HG03565 (cell line): ENCODE measurements at regions not wholly inside any gene's neighbourhood (a gene's known extent, or its start where the extent isn't known, plus 50 kb on each side); places are given as distances from the start of the nearest gene placed in this dataset.

Experiments used
- ATAC-seq: cut with Tn5 transposase; IDR thresholded peaks from one replicate; pipeline ENCODE4 v1.9.1; 2021; ENCODE audit warnings: mild to moderate bottlenecking, moderate library complexity; ENCODE audit not compliant: unreplicated experiment

- ATAC-seq, result no peak
Observed at GRCh38 chr11:80146232-80146631, 705.4 kb upstream of the TENM4 start.

GRCh38 chr11:80144897-80145594 lies 704.2 kb upstream of the TENM4 start:
- ATAC-seq, result no peak

DNA sequence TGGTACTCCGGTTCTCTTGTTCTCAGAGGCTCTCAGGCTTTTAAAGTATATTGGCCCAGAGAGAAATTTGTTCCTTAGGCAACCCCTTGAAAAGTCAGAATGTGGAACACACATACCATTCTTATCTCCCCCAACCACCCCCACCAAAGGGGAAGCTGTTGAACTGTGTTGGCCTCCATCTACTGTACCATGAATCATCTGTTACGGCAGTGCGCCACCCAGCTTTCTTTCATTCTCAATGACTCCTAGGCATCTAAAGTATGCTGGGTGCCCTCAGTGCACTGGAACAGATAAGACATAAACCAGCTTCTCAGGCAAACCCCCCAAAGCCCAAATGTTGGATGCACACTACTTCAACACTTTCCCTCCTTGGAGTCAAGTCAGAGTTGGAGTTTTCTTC lies 696.2 kb upstream of the TENM4 start:
- no peak for ATAC-seq

DNA sequence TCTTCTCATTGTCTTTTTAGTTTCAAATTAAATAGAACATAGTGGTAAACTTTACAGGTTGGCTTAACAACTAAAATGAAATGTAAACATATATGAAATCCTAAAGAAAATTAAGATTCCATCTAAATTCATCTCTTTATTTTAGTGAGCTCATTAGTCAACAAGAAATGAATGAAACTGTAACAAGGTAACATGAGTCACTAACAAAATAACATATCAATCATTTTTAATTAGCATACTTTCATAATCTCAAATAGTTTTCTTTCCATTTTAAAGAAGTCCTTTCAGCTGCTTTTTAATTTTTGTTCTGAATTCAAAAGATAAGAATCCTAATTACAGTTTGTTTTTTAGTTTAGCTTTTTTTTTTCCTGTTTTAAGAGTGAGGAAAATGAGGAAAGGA lies 688.6 kb upstream of the TENM4 start:
- no peak for ATAC-seq

DNA sequence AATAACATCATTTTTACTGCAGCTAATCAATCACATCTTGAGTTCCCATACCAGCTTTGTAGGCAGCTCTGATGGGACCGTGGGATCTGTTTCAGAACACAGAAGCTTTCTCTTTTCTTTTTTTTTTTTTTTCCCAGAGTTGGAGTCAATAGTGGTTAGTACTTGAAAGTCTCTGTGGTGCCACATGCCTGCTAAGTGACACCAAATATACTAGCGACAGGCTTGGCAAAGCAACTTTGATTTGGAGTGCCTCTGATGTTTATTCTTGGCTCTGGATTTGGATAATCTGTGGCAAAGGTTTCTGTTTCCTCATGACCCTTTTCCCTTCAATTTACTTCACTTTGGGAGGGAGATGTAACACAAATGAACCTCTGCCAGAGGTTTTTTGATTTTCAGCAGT lies 681.4 kb upstream of the TENM4 start:
- ATAC-seq, result no peak

DNA sequence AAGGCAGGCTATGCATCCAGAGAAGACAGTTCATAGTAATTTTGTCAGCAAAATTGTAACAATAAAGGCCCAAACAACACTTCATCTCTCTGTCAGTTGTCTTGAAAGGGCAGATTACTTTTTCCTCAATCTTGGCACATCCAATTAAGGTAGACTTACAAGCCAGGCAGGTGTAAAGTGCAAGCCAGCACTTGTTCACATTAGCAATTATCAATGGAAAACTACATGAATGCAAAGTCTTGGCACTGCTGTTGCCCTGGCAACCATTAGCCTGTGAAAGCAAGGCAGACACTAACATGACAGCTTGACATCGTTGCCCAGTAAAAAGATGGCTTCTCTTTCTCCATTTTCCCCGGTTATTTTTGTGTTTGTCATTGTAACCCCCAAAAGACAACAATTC lies 677.2 kb upstream of the TENM4 start:
- ATAC-seq, result no peak

- no peak for ATAC-seq
Observed at GRCh38 chr11:80116796-80117195, 676.0 kb upstream of the TENM4 start.

- ATAC-seq, result no peak
Observed at GRCh38 chr11:80109652-80110051, 668.8 kb upstream of the TENM4 start.

DNA sequence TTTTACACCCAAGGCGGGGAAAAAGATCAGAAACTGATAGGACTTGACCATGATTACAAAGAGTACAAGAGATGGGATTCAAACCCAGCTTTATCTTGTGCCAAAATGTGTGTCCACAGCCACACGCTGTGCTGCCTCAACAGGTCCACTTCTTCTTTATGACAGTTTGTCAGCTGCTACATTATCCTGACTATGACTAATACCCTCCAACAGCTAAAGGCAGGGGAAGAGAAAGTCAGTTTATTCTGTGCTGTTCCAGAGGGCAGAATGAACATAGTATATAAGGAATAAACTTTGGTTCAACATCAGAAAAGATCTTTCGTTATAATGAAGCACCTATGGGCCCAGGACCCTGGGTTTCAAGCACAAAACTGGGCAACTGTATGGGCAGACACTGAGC lies 668.2 kb upstream of the TENM4 start:
- no peak for ATAC-seq

DNA sequence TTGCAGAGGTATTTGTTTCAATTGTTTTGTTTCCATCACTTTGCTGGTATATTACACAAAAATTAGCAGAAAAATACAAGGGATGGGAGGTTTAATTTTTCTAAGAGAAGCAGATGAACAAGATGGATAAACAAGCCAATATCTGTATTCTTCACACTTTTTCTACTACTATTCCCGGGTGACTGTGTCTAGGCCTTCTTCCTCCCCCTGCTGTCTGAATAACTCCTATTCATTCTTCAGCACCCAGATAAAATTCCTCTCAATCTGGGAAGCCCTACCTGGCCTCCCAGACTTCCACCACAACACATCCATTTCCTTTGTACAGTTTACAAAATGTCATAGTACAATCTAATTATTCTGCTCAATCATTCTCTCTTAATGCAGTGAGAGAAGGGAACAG lies 666.6 kb upstream of the TENM4 start:
- ATAC-seq, result no peak

DNA sequence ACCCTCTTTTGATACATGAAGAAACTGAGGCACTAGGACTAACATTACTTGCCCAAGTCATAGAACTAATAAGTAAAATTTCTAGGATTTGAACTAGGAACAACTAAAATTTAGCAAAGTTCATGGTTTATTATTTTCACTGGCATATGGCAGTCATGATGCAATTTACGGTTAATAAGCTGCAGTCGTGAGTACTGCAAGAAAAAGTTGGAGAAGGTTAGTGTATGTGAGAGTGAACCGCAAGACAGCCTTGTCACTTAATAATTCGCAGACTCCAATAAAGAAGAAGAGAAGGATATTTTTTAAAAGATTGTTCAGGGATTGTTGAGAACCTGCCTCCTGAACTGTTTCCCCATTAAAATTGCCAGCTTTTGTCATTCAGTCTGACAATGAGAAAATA lies 663.4 kb upstream of the TENM4 start:
- no peak for ATAC-seq

DNA sequence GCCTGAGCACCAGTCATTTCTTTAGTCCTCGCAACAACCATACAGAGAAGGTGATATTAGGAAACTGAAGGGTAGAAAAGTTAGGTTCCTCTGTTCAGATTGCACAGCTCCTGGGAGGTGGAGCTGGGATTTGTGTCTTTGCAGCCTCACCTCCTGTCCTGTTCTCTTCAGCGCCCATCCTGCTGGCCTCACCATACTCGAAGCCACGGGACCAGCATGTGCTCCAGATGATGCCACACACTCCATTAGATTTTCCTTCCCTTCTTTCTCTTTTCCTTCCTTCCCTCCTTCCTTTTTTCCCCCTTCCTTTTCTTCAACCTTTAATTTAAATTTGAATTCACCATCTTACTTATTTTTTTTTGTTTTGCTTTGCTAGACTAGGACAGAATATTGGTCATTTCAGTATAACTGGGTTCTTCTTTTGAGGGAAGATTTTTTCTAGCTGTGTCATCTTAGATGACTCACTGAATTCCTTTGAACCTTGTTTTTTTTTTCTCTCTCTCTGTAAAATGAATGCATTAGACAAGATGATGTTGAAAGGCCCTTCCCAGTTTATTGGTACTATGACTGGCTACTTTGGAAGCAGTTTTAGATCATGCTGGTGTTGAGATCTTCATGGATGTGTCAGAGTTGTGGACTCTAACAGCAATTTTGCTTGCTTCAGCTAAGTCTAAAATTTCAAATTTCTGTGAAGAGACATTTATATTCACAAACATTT lies 662.5 kb upstream of the TENM4 start:
- no peak for ATAC-seq

GRCh38 chr11:80097146-80097545 lies 656.3 kb upstream of the TENM4 start:
- ATAC-seq, result no peak

DNA sequence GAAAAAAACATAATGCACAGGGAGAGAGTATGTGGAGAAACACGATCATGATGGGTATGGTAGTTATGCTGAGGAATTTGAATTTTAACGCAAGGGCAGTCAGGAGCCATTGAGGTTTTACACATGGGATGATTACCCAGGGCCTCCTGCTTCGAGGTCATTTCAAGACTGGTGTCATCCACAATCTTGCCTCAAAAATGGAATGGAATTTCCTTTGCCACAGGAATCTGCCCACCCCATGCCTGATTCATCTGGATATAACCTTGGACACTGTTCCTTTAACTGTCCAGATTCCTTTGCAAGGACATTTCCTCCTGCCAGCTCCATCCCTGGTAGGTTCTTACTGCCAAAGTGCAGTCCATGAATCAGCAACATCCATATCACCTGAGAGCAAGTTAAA lies 655.9 kb upstream of the TENM4 start:
- ATAC-seq, result no peak

- no peak for ATAC-seq
Observed at GRCh38 chr11:80086496-80087055, 645.7 kb upstream of the TENM4 start.

DNA sequence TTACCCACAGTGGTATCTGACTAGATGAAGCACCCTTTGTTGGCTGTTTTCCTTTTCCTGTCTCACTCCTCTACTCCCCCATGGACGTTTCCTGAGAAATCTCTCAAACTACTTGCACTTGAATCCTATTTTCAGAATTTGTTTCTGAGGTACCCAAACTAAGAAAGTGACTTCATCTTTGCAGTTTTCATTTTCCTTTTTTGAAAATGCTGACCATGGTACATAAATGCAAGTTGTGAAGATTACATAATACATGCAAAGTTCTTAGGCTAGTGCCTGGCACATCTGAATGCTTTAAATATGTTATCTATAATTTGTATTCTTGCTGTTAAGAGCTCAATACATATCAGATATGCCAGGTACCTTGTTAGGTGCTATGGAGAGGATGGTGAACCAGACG lies 644.7 kb upstream of the TENM4 start:
- ATAC-seq, result no peak

GRCh38 chr11:80084608-80085007 lies 643.8 kb upstream of the TENM4 start:
- ATAC-seq, result no peak

DNA sequence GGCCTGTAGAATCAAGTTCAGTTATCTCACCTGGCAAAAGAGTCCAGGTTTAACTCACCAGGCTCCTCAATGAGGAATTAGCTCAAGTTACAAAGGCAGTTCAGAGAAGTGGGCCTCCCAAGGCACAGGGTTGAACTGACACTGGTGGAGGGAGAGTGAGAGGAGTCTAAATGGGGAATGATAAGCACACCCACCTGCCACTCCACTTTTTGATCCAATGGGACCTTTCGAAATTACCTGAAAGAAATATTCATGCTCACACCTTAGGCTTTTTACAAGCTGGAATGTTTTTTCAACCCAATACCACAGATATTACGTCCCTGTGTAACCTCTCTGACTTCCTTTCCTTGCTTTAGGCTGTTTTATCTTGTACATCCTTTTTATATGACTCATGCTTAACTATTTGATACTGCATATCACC lies 642.7 kb upstream of the TENM4 start:
- ATAC-seq, result no peak

GRCh38 chr11:80082406-80082805 lies 641.6 kb upstream of the TENM4 start:
- ATAC-seq, result no peak

- no peak for ATAC-seq
Observed at GRCh38 chr11:80077113-80077512, 636.3 kb upstream of the TENM4 start.

GRCh38 chr11:80074837-80075236 lies 634.0 kb upstream of the TENM4 start:
- ATAC-seq, result no peak

DNA sequence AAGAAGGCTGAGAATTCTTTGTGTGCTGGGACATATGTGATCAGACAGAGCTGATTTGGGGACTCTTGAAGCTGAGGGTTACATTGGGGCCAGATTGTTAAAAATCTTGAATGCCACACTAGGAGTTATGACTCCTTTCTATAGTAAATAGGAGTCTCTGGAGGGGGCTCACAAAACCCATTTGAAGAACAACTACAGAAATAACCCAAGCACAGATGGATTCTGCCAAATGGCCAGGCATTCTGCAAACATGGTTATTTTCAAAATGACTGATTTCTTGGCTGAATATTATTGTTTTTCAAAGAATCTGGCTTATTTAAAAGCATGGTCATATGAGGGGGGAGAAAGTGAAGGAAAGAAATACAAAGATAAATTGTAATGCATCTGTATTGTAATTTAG lies 625.5 kb upstream of the TENM4 start:
- no peak for ATAC-seq
